ENCODE measurements at regions not wholly inside any gene's neighbourhood (a gene's known extent, or its start where the extent isn't known, plus 50 kb on each side); places are given as distances from the start of the nearest gene placed in this dataset.

- DNase-seq (ENCODE audit: low read depth) = no peak
Observed at GRCh38 chr5:34555699-34556508, 100.2 kb upstream of the RAI14 start.

- DNase-seq (ENCODE audit: low read depth) = no peak
Observed at GRCh38 chr5:34556509-34556782, 99.7 kb upstream of the RAI14 start.

- DNase-seq (ENCODE audit: low read depth) = peak; percentile 67
Observed at GRCh38 chr5:34561581-34561980, 94.5 kb upstream of the RAI14 start.

- DNase-seq (ENCODE audit: low read depth) = no peak
Observed at GRCh38 chr5:34562791-34563190, 93.3 kb upstream of the RAI14 start.

- DNase-seq (ENCODE audit: low read depth) = no peak
Observed at GRCh38 chr5:34563269-34563668, 92.9 kb upstream of the RAI14 start.

- DNase-seq (ENCODE audit: low read depth) = no peak
Observed at GRCh38 chr5:34563931-34564709, 92.0 kb upstream of the RAI14 start.

- peak; percentile 26 for DNase-seq (ENCODE audit: low read depth)
Observed at GRCh38 chr5:34564710-34565235, 91.4 kb upstream of the RAI14 start.

GRCh38 chr5:34570143-34570542 is 86.0 kb upstream of the RAI14 start:
- DNase-seq (ENCODE audit: low read depth) = no peak

- DNase-seq (ENCODE audit: low read depth) = peak; percentile 85
Observed at GRCh38 chr5:34570721-34571676, 85.1 kb upstream of the RAI14 start.

GRCh38 chr5:34571677-34572041 is 84.5 kb upstream of the RAI14 start:
- peak; percentile 85 for DNase-seq (ENCODE audit: low read depth)

- no peak for DNase-seq (ENCODE audit: low read depth)
Observed at GRCh38 chr5:34574936-34575467, 81.1 kb upstream of the RAI14 start.

- DNase-seq (ENCODE audit: low read depth) = peak; percentile 90
Observed at GRCh38 chr5:34576891-34577666, 79.0 kb upstream of the RAI14 start.

GRCh38 chr5:34578962-34579361 is 77.2 kb upstream of the RAI14 start:
- no peak for DNase-seq (ENCODE audit: low read depth)

- no peak for DNase-seq (ENCODE audit: low read depth)
Observed at GRCh38 chr5:34580983-34581382, 75.1 kb upstream of the RAI14 start.

- DNase-seq (ENCODE audit: low read depth) = no peak
Observed at GRCh38 chr5:34582371-34582770, 73.8 kb upstream of the RAI14 start.

GRCh38 chr5:34583167-34583566 is 73.0 kb upstream of the RAI14 start:
- no peak for DNase-seq (ENCODE audit: low read depth)

- no peak for DNase-seq (ENCODE audit: low read depth)
Observed at GRCh38 chr5:34584165-34584564, 72.0 kb upstream of the RAI14 start.

GRCh38 chr5:34585601-34586104 is 70.5 kb upstream of the RAI14 start:
- peak; percentile 58 for DNase-seq (ENCODE audit: low read depth)

GRCh38 chr5:34586117-34586885 is 69.8 kb upstream of the RAI14 start:
- DNase-seq (ENCODE audit: low read depth) = peak; percentile 93
